GM18499 (cell line): ENCODE measurements at regions not wholly inside any gene's neighbourhood (a gene's known extent, or its start where the extent isn't known, plus 50 kb on each side); places are given as distances from the start of the nearest gene placed in this dataset.

Source experiments
- ATAC-seq: cut with Tn5 transposase; IDR thresholded peaks from one replicate; pipeline ENCODE4 v1.9.1; 2021; ENCODE audit warnings: moderate number of reproducible peaks; ENCODE audit not compliant: insufficient read depth, unreplicated experiment

DNA sequence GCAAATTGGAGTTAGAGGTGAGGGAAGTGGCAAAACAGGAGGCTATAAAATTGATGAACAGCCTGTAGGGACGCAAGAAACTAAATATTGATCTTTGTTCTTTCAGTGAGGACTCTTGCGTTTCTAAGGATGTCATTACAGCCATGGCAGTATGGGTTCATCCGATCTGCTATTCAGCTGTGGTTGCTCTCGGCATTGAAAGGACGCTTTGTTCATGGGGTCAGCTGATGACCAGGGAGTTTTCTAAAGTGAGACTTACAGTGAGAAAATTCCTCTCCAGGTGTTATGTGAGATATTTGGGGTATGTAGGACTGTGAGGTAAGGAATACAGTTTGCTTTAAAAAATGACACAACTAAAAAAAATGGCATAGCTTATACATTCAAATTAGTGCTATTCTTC, 52.7 kb upstream of the PELI1 start:
- ATAC-seq, result no peak

DNA sequence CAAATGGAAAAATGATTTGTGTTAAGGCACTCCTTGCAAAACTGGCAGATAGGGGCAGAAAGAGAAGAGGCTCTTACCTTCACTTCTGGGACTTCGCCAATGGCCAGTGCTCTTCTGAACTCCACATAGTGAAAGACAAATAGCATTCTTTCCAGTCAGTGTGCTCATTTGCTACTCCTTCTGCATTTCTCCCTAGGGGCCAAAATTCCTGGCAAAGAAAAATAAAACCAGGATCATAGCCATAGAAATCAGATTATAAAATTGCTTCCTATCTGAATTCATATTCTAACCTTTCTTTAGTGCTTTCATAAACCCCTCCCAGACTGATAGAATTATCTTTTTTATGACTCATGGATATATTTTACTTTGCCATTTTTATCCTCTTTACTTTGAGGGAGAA, 56.9 kb upstream of the PELI1 start:
- no peak for ATAC-seq

DNA sequence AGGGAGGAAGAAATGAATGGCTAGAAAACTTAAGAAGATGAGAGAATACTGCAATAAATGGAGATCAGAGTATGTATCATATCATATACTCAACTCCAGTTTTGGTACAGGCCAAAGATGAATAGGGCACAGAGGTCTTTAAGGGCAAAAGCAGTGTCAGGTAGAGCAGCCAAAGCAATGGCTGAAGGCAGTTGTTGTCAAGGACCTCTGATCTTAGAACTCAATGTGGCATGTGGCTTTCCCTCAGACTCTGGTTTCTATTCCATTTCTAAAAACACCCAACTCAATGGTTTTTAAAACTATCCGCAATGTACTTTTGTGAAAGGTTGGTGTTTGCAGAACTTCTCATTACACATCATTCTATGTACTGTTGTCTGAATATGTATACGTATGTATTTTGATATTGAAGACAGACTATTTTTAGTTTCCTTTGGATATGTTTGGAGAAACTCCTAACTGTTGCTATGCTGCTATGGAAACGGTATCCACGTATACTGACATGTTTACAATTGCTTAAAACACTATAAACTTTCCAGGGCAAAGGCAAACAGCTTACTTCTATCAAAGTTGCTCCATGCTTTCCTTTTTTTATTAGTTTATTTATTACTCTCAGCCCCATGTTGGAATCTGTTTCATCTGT, 58.1 kb upstream of the PELI1 start:
- no peak for ATAC-seq

DNA sequence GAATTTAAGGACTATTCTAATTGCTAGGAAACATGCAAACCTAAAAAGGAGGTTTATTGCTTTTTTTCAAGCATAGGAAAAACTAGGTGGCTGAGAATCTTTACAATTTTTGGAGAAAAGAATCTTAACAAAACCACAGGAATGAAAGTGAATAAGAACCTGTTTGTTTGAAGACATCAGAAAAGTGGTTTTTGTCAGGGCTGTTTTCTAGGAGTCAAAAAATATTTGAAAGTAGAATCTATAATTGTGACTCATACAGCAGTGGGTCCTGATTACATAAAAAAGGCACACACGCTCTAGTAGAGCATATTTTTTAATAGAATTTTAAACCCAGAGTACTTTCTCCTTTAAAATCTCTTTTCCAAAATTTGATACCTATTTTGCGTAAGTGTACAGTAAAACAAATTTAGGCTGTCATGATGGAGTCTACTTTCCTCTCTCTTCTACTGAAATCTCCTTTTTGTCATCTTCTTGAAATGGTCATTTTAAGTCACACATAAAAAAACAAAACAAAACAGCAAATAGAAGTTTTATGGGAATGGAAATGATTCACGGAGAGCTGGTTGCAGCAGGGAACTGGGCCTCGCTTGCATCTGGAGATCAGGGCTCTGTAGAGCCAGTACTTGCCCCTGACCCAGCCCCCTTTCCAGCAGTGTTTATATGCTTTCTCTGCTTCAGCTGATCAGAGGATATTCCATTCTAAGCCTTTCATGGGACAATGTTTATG, 59.1 kb upstream of the PELI1 start:
- no peak for ATAC-seq

DNA sequence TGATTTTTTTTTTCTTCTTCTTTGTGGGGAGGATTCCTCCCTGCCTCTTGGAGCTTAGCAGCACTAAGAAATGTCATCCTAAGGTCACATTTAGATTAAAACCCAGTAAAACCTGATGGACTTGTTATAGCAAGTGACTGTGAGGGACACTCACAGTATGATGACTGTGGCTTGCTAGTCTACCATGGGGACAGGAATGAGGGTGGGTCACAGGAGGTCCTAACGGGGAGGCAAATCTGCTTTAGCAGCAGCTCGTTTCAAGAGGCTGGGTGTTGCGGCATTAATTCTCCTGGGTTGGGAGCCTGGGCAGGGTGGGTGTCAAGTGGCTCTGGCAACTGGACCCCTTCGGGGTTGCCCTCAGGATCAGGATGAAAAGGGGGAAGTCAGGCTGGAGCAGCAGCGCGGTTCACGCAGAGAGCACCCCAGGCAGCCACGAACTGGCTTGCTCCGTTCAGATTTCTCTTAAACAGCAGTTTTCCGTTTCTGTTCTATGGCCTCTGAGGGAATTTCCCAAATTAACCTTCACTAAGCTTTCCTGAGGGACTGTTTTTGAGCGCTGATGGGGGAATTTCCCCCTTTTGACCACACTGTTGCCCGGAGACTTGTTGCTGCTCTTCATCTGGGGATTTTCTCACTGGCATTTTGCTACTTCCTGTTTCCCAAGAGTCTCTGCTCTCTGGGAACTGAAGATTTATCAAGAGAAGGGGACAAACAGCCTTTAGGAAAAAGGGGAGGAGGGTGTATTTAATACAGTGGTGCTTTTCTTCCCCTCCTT, 59.8 kb upstream of the PELI1 start:
- no peak for ATAC-seq

DNA sequence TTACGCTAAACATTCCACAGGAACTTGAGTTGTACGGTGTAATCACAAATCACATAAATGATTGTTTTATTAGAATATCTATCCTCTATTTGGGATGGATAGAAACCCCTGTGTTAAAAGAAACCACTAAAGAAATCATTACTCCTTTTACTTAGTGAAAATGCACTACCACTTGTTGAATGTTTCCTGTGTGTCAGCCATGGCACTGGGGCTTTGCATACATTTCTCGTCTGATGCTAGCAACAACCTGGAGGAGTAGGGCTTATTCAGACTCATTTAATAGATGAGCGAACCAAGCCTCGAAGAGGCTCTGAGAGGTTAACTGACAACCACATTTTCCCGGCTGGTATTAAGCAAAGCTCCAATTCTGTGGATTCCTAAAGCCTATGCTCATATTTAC, 60.5 kb upstream of the PELI1 start:
- no peak for ATAC-seq

DNA sequence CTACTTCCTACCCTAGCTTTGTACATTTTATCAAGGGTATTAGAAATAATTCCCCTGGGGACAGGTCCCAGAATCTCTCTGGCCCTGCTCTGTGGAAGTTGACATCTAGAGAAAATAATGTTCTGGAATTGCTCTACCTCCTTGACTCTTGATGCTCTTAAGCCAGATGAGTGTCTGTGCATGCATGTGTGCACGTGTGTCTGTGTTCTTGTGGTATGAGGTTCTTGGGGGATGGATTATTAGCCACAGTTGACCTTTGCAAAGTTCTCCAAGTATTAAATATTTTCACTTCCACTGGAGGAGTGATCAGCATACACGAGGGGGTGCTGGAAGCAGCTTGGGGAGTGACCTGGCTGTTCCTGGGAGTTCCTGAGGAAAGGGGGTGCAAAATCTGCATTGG, 61.2 kb upstream of the PELI1 start:
- ATAC-seq, result no peak

DNA sequence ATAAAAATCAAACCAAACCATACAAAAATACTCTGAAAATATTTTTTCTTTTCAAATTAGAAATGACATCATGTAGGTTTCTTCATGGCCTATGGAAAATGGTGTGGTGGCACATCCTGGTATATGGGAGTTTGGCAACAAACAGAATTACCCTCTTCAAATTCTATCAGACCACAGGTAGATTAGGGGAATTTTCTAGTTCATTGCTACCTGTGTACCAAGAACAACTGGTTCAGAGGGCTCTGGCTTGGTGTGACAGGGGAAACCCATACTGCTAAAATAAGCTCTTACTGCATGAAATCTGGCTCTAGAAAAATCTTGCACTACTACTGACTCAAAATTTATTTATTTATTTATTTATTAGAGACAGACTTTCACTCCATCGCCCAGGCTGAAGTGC, 63.4 kb upstream of the PELI1 start:
- no peak for ATAC-seq

DNA sequence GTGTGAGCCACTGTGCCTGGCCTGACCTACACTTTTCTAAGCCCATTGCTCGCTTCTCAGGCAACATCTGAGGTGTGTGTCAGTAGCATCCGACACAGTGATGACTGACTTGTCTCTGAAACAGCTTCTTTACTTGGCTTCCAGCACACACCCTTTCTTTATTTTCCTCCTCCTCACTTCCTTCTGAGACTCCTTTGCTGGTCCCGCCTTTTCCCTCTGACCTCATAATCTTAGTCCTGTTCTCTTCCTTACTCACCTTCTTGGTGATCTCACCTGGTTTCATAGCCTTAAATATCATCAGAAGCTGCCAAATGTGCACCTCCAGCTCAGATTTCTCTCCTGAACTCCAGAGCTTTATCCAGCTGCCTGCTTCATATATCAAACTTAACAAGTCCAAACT, 66.6 kb upstream of the PELI1 start:
- no peak for ATAC-seq

DNA sequence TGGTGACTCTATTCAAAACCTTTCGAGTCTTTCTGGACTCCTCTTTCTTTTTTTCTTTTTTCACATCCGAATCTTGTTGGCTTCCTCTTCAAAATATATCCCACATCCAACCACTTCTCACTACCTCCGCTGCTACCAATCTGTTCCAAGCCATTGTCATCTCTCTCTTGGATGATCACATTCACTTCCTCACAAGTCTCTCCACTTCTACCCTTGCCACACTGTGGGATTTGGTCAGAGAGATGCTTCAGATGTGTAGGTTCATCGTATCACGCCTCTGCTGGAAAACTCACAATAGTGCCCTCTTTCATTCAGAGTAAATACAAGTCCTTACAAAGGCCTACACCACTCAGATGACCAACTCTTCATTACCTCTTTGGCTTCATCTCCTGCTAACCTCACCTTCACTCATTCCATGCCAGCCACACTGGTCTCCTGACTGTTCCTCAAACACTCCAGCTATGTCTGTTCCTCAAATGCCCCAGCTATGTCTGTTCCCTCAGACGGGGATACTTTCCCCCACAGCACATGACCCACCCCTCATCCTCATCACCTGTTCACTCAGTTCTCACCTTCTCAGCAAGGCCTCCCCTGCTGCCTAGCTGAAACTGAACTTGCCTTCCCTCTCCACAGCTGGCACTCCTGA, 67.2 kb upstream of the PELI1 start:
- ATAC-seq, result no peak

DNA sequence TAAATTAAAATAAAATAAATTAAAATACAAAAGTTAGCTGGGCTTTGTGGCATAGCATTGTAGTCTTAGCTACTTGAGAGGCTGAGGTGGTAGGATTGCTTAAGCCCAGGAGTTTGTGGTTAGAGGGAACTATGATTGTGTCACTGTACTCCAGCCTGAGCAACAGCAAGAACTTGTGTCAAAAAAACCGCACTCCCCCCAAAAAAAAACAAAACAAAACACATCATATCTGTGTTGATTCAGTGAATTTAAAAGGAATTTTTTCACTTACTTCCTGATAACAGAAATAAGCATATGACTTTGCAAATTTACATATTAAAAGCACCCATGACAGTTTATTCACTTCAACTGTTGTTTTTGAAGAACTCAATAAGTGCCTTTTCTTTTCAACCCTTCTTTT, 68.1 kb upstream of the PELI1 start:
- ATAC-seq, result no peak

DNA sequence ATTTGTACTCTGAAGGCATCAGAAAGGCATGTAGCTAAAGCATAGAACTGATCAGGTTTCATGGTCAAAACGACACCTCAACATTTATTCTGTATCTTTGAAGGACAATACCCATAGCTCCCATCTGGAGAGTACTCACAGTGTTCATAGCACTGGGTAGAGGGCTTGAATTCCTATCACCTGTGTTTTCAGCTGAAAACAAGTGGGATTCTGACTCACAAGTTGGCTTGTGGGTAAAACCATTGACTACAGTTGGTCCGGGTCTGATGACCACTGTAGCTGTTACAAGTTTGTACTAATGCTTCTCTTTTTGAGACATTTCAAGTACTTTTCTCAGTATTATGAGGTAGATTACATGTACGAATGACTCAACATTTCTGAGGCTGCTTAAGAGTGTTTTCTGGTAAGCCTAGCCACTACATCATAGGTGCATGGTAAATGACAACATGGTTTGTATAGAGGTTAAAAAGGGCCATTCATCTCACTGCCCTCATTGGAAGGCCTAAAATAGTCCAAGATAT, 68.6 kb upstream of the PELI1 start:
- peak; percentile 35 for ATAC-seq

DNA sequence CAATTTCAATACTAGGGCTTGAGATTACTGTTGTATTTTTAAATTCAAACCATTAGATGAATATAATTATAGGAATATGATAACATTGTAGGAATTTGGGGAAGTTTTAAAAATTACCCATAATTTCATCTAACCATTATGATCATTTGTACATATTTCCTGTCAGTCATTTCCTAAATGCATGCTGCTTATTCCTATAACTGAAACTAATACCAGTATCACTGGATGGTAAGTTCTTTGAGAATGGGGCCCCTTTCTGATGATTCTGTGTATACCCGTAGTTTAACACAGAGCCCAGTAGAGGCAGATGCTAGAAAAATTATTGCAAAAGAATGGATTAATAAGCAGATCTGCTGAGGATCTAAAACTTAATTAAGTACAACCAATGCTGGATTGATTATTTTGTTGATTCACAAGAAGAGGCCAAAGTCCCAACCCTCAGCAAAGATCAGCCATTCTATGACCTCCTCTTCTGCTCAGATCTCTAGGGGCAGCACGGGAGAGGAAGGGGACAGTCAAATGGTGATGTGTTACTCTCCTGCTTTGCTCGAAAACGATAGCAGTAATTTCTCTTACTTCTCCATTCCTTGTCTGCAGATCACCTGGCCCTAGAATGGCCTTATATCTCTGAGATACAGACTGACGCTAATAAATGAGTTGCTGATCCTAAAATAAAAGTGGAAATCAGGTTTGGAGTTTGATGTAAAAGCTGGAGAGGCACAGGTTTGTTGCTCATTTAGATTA, 69.5 kb upstream of the PELI1 start:
- ATAC-seq, result peak; percentile 15

DNA sequence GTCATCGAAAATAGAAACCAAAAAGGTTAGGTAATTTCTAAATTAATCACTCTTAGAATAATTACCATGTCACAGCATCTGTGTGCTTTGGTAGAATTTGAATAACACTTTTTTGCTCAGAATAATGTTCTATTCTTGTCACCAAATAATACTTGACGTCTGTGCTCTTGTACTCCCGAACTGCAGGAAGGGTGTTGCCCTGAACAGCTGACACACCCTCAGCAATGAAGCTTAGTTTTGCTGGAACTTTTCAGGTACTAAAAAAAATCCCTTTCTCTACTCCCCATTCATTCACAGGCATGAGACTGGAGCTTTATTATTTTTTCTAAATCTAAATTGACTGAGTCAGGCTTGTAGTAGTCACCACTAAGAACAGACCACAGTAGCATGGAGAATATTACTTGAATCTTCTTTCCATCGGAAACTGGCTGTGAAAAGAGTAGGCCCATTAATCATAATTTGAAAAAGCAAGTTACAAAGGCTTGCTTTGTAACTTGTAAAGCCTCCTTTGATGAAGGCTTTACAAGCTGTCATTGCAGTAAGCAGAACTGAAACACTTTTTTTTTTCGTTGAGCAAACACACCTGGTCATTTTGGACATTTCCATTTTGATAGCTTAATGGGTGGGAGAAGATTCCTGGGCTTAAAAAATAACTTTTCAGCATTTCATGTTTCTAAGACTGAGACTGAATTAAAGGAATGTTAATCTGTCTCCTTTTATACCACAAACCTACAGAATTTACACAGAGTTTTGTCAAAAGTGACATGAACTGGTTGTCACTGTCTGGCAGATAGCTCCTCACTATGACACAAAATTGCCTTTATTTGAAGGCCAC, 70.3 kb upstream of the PELI1 start:
- ATAC-seq, result peak; percentile 39

DNA sequence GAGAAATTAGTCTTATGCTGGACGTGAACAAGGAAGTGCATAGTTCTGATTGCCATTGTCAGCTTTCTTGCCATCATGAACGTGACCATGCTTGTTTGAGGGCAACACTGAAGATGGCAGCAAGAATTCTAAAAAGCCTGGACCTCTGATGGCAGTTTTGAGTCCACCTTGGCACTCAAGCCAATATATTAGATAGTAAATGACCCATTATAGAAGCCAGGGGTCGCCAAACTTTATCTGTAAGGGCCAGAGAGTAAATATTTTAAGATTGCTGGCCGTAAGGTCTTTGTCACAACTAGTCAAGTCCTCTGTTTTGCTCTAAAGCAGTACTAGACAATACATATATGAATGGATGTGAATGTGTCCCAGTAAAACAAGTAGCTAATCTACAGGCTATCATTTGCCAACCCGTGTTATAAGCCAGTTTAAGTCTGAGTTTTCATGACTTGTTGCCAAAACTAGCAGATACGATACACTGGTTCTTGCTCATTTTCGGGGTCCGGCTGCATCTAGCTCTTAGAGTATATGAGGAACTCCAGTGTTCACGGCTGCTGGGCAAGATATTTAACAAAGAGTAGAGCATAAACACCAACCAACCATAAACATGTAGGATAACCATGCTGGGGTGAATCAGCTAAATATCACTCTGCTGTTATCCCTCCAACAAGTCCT, 73.1 kb upstream of the PELI1 start:
- no peak for ATAC-seq

DNA sequence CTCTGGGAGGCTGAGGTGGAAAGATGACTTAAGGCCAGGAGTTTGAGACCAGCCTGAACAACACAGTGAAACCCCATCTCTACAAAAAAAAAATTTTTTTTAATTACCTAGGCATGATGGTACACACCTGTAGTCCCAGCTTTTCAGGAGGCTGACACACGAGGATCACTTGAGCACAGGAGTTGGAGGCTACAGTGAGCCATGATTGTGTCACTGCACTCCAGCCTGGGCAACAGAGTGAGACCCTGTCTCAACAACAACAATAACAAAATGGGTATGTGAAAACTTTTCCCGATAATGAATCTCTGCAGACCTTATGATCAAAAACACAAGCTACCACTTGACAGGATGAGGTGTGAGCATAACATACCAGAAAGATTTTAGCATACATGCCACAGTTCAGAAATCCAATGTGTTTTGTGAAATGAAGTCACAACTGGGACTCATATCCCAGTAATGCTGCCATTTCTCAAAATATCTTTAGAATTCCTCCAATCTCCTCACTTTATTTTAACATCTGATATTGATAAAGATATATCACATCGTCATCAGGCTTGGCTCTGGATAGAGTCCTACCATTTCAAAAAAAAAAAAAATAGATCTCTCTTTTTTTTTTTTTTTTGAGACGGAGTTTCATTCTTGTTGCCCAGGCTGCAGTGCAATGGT, 74.0 kb upstream of the PELI1 start:
- no peak for ATAC-seq

DNA sequence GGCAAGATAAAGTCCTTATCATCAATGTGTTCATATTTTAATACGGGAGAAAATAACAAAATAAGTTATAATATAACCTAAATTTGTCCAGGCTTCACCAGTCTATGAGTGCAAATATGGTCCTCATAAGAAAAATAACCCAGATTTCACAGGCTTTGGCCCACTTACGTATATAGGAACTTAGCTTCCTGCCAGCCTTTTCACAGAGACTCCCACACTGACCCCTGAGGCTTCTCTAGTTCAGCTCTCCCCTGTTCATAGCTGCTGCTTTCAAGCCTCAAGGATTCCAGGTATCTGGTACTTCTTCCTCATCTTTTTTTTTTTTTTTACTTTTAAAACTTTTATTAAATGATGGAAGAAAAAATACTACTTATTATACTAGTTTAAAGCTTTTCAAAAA, 74.9 kb upstream of the PELI1 start:
- no peak for ATAC-seq

DNA sequence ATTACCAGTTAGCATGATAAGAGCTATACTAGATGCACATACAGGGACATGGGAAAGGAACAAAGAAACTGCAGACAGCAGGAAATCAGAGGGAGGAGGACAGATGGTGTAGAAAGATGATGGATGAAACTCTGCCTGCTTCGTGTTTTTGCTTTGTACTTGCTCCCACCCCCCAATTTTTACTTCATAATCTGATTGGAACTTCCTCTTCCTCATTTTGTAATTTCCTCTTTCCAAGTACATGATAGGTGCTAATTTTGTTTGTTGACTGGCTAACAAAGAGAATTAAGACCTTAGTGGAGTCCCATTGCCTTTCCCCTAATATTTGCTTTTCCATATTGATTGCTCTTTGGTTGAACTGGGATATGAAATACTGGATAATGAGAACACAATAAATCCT, 76.0 kb upstream of the PELI1 start:
- no peak for ATAC-seq
